HG03432 (cell line): ENCODE measurements at regions not wholly inside any gene's neighbourhood (a gene's known extent, or its start where the extent isn't known, plus 50 kb on each side); places are given as distances from the start of the nearest gene placed in this dataset.

Experiments
- ATAC-seq: cut with Tn5 transposase; IDR thresholded peaks from one replicate; pipeline ENCODE4 v1.9.1; 2021; ENCODE audit warnings: mild to moderate bottlenecking, moderate library complexity; ENCODE audit not compliant: unreplicated experiment

- ATAC-seq = no peak
Observed at GRCh38 chr16:64312292-64312691, 809.6 kb downstream of the CDH11 start.

- no peak for ATAC-seq
Observed at GRCh38 chr16:64311241-64311640, 810.6 kb downstream of the CDH11 start.

GRCh38 chr16:64309398-64310110 is 812.3 kb downstream of the CDH11 start:
- no peak for ATAC-seq

GRCh38 chr16:64308721-64309120 is 813.1 kb downstream of the CDH11 start:
- no peak for ATAC-seq

DNA sequence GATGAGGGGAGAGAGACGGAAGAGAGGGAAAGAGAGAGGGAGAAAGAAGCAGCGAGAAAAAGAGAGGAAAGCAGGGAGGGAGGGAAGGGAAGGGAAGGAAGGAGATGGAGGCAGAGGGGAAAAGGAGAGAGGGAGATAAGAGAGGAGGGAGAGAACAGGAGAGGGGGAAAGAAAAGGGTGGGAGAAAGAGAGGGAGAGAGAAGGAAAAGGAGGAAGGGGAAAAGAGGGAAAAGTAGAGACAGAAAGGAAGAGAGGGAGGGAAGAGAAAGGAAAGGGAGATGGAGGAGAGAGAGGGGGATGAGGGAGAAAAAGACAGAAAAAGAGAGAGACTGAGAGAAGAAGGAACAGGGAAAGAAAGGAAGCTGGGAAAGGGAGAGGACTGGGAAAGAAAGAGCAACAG is 814.4 kb downstream of the CDH11 start:
- ATAC-seq = no peak

DNA sequence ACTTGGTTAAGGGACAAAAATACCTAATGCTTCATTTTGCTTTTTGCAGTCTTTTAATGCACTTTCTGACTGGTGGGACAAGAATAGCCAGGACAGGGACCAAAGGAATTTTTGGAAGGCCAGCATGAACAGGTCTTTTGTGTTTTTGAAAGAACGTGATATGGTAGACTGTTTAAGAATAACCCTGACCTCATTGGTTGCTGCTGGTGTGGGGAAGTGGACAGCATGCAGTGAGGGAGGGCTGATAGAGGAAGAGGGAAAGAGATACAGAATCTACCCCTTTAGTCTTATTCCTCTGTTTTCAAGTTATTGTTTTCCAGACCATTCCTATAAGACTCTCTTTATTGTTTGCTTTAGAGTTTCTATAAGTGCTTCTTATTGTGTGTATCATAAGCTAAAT is 816.2 kb downstream of the CDH11 start:
- no peak for ATAC-seq

DNA sequence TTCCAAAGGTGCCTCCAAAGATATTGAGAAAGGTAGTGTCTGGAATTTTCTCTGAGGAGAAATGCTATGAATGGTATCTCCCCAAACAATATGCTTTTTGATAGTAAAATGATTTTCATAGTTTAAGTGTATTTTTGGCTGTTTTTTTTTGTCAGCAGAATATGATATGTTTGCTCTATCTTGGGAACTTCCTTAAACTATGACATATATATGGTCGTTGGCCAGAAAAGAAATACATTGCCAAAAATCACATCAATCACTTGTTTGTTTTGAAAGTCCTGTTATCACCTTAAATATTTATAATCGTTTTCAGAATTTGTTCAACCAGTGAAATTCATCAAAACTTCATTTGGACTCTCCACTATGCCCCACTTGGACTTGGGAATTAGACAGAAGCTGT is 816.9 kb downstream of the CDH11 start:
- no peak for ATAC-seq

DNA sequence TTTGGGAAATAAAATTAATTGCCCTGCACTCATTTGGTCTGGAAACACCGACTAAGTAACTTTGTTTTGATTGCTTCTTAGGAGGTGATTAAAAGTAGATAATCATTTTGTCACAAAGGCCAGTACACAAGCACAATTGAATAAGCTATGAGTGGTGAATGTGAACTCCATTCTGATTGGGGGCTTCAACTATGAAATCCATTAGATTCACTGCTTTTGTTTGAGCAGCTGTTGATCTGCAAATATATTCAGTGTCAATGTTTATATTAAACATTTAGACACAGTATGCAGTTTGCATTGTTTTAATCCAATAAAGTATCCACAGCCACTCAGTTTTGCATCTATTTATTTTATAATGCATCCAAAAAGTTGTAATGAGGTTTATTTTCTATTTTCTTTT is 817.5 kb downstream of the CDH11 start:
- ATAC-seq = no peak

- ATAC-seq = no peak
Observed at GRCh38 chr16:64297863-64298600, 823.8 kb downstream of the CDH11 start.

DNA sequence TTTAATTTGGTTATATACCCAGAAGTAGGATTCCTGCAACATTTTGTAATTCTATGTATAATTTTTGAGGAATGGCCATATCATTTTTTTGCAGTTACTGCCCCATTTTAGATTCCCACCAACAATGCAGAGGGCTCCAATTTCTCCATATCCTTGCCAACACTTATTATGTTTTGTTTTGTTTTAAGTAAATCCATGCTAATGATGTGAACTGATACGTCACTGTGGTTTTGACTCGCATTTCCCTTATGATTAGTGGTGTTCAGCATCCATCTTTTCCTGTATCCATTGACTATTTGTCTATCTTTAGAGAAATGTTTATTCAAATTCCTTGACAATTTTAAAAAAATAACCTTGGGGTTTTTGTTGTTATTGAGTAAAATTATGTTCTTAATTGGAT is 826.4 kb downstream of the CDH11 start:
- no peak for ATAC-seq

DNA sequence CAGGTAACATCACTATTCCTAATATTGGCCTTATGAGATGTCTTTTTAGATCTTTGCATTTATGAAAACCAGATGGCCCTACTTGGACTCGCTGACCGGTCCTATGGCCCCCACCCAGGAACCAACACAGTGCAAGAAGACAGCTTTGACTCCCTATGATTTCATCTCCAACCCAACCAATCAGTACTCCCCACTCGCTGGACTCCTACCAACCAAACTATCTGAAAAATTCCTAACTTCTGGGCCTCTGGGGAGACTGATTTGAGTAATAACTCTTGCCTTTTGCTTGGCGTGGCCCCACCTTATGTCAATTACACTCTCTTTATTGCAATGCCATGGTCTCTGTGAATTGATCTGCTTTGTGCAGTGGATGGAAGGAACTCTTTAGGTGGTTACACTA is 828.9 kb downstream of the CDH11 start:
- no peak for ATAC-seq

- ATAC-seq = no peak
Observed at GRCh38 chr16:64292161-64292560, 829.7 kb downstream of the CDH11 start.

DNA sequence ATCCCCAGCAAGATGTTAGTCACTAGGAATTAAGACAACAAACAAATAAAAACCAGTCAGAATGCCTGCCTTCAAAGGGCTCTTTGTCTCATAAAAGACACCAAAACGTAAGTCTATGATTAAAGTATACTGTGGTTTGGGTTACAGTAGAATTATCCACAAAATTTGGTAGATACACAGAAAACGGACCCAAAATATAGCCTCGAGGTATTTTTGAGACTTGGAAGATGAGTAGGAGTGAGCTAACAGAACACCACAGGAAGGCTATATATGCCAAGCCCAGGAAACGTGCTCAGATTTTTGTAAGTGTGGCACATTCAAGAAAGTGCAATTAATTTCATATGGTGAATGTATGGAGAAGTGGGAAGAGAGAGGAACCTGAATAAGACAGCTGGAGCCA is 831.4 kb downstream of the CDH11 start:
- no peak for ATAC-seq

DNA sequence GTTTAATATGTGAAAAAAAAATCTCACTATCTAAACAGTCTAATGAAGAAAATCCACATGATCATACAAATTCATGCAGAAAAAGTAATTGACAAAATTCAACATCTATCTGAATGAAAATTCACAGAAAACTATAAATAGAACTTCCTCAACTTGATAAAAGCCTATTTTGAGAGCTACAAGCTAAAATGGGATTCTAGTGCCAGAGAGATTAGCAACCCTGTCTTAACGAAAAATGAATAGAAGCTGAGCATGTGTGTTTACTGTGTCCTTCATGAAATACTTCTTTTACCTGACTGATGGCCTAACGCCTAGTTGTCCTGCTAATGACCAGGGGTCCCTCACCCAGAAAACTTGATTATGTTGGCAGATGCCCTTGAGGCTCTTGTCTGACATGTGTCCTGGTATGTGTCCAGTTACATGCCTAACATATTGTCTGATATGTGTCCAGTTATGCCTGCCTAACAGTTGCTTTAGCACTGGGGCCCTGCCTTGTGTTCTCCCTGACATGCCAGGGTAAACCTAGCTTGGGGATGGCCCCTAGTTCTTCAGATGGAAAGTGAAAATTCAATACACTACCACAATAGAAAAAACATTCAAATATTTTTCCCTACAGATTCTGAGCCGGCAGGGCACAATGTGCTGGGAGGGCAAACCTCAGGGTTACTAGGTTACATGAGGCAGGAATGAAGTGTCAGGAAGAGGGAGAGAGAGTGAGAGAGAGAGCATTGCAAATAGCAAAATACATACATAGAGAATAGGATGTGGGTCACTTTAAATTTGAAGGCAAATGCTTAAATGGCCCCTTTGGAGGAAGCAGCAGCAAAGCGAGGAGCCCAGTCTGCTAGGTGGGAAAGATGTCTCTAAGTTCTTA is 834.0 kb downstream of the CDH11 start:
- ATAC-seq = no peak

- ATAC-seq = no peak
Observed at GRCh38 chr16:64282181-64282580, 839.7 kb downstream of the CDH11 start.

GRCh38 chr16:64280317-64280716 is 841.5 kb downstream of the CDH11 start:
- ATAC-seq = no peak

- no peak for ATAC-seq
Observed at GRCh38 chr16:64278196-64278595, 843.7 kb downstream of the CDH11 start.

DNA sequence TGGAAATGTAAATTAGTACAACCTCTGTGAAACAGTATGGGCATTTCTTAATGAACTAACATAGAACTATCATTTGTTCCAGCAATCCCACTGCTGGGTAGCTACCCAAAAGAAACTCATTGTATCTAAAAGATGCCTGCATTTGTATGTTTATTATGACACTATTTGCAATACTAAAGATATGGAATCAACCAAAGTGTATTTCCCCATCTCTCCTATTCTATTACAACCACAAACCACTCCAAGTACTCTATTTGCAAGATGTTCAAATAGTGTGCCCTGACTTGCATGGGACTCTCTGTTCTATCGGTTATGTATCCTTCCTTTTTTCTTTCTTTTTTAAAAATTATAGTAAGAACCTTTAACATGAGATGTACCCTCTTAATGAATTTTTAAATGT is 845.2 kb downstream of the CDH11 start:
- no peak for ATAC-seq

GRCh38 chr16:64272028-64272427 is 849.8 kb downstream of the CDH11 start:
- no peak for ATAC-seq

- ATAC-seq = no peak
Observed at GRCh38 chr16:64269756-64270155, 852.1 kb downstream of the CDH11 start.

- no peak for ATAC-seq
Observed at GRCh38 chr16:64265756-64266155, 856.1 kb downstream of the CDH11 start.
